ENCODE measurements at regions not wholly inside any gene's neighbourhood (a gene's known extent, or its start where the extent isn't known, plus 50 kb on each side); places are given as distances from the start of the nearest gene placed in this dataset.

GRCh38 chr13:67303661-67304333, 73.7 kb upstream of the PCDH9 start:
- Histone ChIP-seq H2BK120ac (replicated peaks; ENCODE audit: low read depth, low read length) (no peak overlapping the region), H3K14ac (ENCODE audit: insufficient read length) (no peak overlapping the region), H4K5ac (ENCODE audit: insufficient read length, low read depth, low read length) (no peak overlapping the region), H3K36me3 (ENCODE audit: control insufficient read depth in 2 of 4, insufficient read depth in 4 of 4, low read length in 3 of 4) (no peaks in the 10 kb centered on the region), H2AK5ac (ENCODE audit: low read depth, low read length) (no peak overlapping the region), H3K23me2 (ENCODE audit: low read depth, low read length) (no peaks in the 10 kb centered on the region), H3K79me2 (ENCODE audit: control insufficient read depth in 1 of 2, insufficient read depth in 2 of 2, low read length in 2 of 2) (no peaks in the 10 kb centered on the region), H4K8ac (ENCODE audit: extremely low read depth, insufficient read depth, low read length) (no peak overlapping the region), H2BK12ac (ENCODE audit: low read depth, low read length) (no peak overlapping the region), H3K27ac (ENCODE audit: low read depth, low read length) (no peak overlapping the region), H3K4me1 (replicated peaks in 1 of 4; ENCODE audit: control insufficient read depth in 3 of 4, insufficient read depth in 4 of 4, low read length in 3 of 4) (no peaks in the 10 kb centered on the region), H4K91ac (replicated peaks; ENCODE audit: insufficient read length, low read length) (no peak overlapping the region), H3K27me3 (replicated peaks in 1 of 4; ENCODE audit: control insufficient read depth in 3 of 4, extremely low read depth in 1 of 4, insufficient read depth in 3 of 4, low read length in 3 of 4) (no peaks in the 10 kb centered on the region), H2BK5ac (ENCODE audit: low read depth, low read length) (no peak overlapping the region), H3K56ac (replicated peaks; ENCODE audit: insufficient read length, low read depth, low read length) (no peak overlapping the region), H3K23ac (ENCODE audit: insufficient read length) (no peak overlapping the region), H4K20me1 (replicated peaks in 1 of 2; ENCODE audit: control insufficient read depth in 1 of 2, insufficient read depth in 2 of 2, low read length in 2 of 2) (no peaks in the 10 kb centered on the region), H3K9me3 (ENCODE audit: insufficient read depth in 2 of 2, low read depth in 1 of 2, low read length in 1 of 2) (no peaks in the 10 kb centered on the region), H3K18ac (ENCODE audit: extremely low read depth, low read length) (no peak overlapping the region), H2BK15ac (ENCODE audit: low read length) (no peak overlapping the region), H3K4me2 (ENCODE audit: insufficient read depth in 1 of 2, low read depth in 2 of 2, low read length in 2 of 2) (no peak overlapping the region), H3K4me3 (ENCODE audit: extremely low read depth in 1 of 4, insufficient read depth in 2 of 4, low read depth in 3 of 4, low read length in 4 of 4) (no peak overlapping the region), H2BK20ac (ENCODE audit: low read length) (no peak overlapping the region), H3K9ac (replicated peaks in 1 of 4; ENCODE audit: extremely low read depth in 1 of 4, low read depth in 3 of 4, low read length in 3 of 4) (no peak overlapping the region), H2AFZ (ENCODE audit: low read length) (no peak overlapping the region), H3K79me1 (ENCODE audit: low read depth, low read length) (no peaks in the 10 kb centered on the region), H3K4ac (replicated peaks; ENCODE audit: insufficient read length, low read depth, low read length) (no peak overlapping the region)
- 74% methylated on average over 6 of the region's 6 CpGs; no CpG with 5 or more reads in 1 of the 2 experiments for WGBS, 2 experiments (ENCODE audit: extremely low coverage in 1 of 2, insufficient coverage in 1 of 2, insufficient read length in 1 of 2, insufficient replicate concordance in 2 of 2, low coverage in 1 of 2, low lambda C conversion rate in 2 of 2, missing lambda C conversion rate in 1 of 2)
- FAIRE-seq (no peak), DNase-seq (ENCODE audit: low read depth in 1 of 2, low spot score in 2 of 2) (no peak)
- TF ChIP-seq JUN (IDR thresholded peaks at IDR 0.05; ENCODE audit: low read depth, low read length) (no peak), POU5F1 (IDR thresholded peaks at IDR 0.05; ENCODE audit: low read depth, low read length) (no peak), NANOG (IDR thresholded peaks at IDR 0.05; ENCODE audit: insufficient read depth, low read depth, low read length, poor library complexity, severe bottlenecking) (no peak), TAF1 (IDR thresholded peaks at IDR 0.05; ENCODE audit: low read depth, low read length) (no peak), CTBP2 (IDR thresholded peaks at IDR 0.05; ENCODE audit: borderline replicate concordance, insufficient read depth, insufficient read length, low read length) (no peak), SP1 (IDR thresholded peaks at IDR 0.05; ENCODE audit: low read depth, low read length) (no peak), NRF1 (IDR thresholded peaks at IDR 0.05; ENCODE audit: low read depth, low read length) (no peak), TBP (IDR thresholded peaks at IDR 0.05; ENCODE audit: low read depth, low read length) (no peak), CBX8 (IDR thresholded peaks at IDR 0.05; ENCODE audit: borderline replicate concordance, low read depth, low read length) (no peak), POLR2AphosphoS5 (IDR thresholded peaks at IDR 0.05; ENCODE audit: low read depth, low read length) (no peak), SIX5 (IDR thresholded peaks at IDR 0.05; ENCODE audit: low read depth, low read length) (no peak), YY1 (IDR thresholded peaks at IDR 0.05; ENCODE audit: low read depth, low read length) (no peak), CHD1 (IDR thresholded peaks at IDR 0.05; ENCODE audit: low read depth, low read length) (no peak), POLR2A (IDR thresholded peaks at IDR 0.05; ENCODE audit: control extremely low read depth in 1 of 2, low read depth in 2 of 2, low read length in 2 of 2) (no peak), TAF7 (optimal IDR thresholded peaks at IDR 0.05; ENCODE audit: borderline replicate concordance, low read depth, low read length) (no peak), CBX5 (IDR thresholded peaks at IDR 0.05; ENCODE audit: low read depth, low read length) (no peak)
- POLR2A ChIA-PET (ENCODE audit: partially characterized antibody), result no interaction called here
- CTCF ChIA-PET (ENCODE audit: partially characterized antibody), result interaction anchor here (0.8 kb wide), 1 partner anchor 14 kb away, joined by 3 read pairs; no protein-coding TSS in a partner anchor

Data from H1 (cell line).